Right lobe of liver (tissue), 4 donors: ENCODE measurements at regions not wholly inside any gene's neighbourhood (a gene's known extent, or its start where the extent isn't known, plus 50 kb on each side); places are given as distances from the start of the nearest gene placed in this dataset.

Source experiments
- POLR2A ChIP-seq: fragments of 450-650 bp; IDR thresholded peaks from one replicate; pipeline ENCODE4 v1.6.1; 2017; ENCODE audit warnings: antibody characterized with exemption, mild to moderate bottlenecking
- TF ChIP-seq, protein P1 (sequence below), 4 donors: fragments of 200-600 bp in 3 of 4; fragments of 450-650 bp in 1 of 4; IDR thresholded peaks; one replicate each; pipeline versions ENCODE4 v1.5.1 to v1.8.0; 2016 to 2022; ENCODE audit warnings: antibody characterized with exemption in 4 of 4, mild to moderate bottlenecking in 2 of 4
- donor health status: DM: no; HTN: no; CAD: no.
- donor health status: DM: no; HTN: no; CAD: no.
- donor health status: DM: no; HTN: yes; CAD: no.

DNA sequence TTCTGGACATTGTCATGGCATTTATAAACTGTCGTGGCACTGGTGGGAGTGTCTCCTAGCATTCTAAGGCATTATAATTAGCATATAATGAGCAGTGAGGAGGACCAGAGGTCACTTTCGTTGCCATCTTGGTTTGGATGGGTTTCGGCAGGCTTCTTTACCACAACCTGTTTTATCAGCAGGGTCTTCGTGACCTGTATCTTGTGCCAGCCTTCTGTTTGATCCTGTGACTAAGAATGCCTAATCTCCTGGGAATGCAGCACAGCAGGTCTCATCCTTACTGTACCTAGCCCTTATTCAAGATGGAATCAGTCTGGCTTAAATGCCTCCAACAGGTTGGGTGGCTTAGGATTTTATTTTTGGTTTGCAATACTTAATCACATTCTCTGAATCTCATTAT lies 142.7 kb upstream of the GGTLC1 start:
- TF ChIP-seq, protein P1, sequence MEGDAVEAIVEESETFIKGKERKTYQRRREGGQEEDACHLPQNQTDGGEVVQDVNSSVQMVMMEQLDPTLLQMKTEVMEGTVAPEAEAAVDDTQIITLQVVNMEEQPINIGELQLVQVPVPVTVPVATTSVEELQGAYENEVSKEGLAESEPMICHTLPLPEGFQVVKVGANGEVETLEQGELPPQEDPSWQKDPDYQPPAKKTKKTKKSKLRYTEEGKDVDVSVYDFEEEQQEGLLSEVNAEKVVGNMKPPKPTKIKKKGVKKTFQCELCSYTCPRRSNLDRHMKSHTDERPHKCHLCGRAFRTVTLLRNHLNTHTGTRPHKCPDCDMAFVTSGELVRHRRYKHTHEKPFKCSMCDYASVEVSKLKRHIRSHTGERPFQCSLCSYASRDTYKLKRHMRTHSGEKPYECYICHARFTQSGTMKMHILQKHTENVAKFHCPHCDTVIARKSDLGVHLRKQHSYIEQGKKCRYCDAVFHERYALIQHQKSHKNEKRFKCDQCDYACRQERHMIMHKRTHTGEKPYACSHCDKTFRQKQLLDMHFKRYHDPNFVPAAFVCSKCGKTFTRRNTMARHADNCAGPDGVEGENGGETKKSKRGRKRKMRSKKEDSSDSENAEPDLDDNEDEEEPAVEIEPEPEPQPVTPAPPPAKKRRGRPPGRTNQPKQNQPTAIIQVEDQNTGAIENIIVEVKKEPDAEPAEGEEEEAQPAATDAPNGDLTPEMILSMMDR (IDR thresholded peaks at IDR 0.05) = no peak
- TF ChIP-seq POLR2A = no peak
